ENCODE measurements at regions not wholly inside any gene's neighbourhood (a gene's known extent, or its start where the extent isn't known, plus 50 kb on each side); places are given as distances from the start of the nearest gene placed in this dataset.

DNA sequence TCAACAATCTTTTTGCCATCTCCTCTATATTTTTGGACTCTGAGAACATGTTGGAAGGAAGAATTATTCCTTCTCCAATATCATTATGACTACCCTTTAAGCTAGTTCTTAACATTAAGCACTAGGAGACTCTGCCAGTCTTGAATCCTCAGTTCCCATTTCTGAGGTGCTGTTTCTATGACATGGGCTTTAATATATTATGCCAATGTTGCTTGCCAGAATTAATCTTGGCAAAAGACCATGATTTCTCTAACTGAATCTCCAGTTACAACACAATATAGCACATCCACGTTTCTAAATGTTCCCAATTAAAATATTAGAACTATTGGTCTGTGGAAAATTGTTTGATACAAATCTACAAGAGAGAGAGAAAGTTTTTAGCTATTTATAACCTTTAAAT, 250.0 kb downstream of the HGF start:
- no peak overlapping the region for H3K4me3 ChIP-seq
- no peak for TF ChIP-seq EP300 (IDR thresholded peaks at IDR 0.05)
- TF ChIP-seq, protein P1, sequence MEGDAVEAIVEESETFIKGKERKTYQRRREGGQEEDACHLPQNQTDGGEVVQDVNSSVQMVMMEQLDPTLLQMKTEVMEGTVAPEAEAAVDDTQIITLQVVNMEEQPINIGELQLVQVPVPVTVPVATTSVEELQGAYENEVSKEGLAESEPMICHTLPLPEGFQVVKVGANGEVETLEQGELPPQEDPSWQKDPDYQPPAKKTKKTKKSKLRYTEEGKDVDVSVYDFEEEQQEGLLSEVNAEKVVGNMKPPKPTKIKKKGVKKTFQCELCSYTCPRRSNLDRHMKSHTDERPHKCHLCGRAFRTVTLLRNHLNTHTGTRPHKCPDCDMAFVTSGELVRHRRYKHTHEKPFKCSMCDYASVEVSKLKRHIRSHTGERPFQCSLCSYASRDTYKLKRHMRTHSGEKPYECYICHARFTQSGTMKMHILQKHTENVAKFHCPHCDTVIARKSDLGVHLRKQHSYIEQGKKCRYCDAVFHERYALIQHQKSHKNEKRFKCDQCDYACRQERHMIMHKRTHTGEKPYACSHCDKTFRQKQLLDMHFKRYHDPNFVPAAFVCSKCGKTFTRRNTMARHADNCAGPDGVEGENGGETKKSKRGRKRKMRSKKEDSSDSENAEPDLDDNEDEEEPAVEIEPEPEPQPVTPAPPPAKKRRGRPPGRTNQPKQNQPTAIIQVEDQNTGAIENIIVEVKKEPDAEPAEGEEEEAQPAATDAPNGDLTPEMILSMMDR (IDR thresholded peaks at IDR 0.05) = no peak
- intact Hi-C loops (cut with DNase I) = no loop called here
- no peaks in the 10 kb centered on the region for H3K36me3 ChIP-seq
- 18% methylated on average over 1 of the region's 1 CpG for WGBS
- H3K27ac ChIP-seq (replicated peaks in 1 of 4) = no peak overlapping the region
- H3K9me3 ChIP-seq = no peaks in the 10 kb centered on the region
- no peak for DNase-seq (ENCODE audit: extremely low spot score)
- no peaks in the 10 kb centered on the region for H3K27me3 ChIP-seq
- peaks cover 0 to 9% (median 4%) of the 10 kb centered on the region in 4 donors for H3K4me1 ChIP-seq

- H3K36me3 ChIP-seq = no peaks in the 10 kb centered on the region
- no peak for DNase-seq (ENCODE audit: extremely low spot score)
- H3K27ac ChIP-seq (replicated peaks in 1 of 4) = no peak overlapping the region
- H3K27me3 ChIP-seq = no peaks in the 10 kb centered on the region
- no peaks in the 10 kb centered on the region for H3K9me3 ChIP-seq
- peaks cover 0 to 14% (median 6%) of the 10 kb centered on the region in 4 donors for H3K4me1 ChIP-seq
- intact Hi-C loops (cut with DNase I) = no loop called here
- TF ChIP-seq, protein P1 (IDR thresholded peaks at IDR 0.05) = no peak
- TF ChIP-seq POLR2A (IDR thresholded peaks at IDR 0.05; ENCODE audit: low read depth) (no peak), EP300 (IDR thresholded peaks at IDR 0.05) (no peak), POLR2AphosphoS5 (IDR thresholded peaks at IDR 0.05) (no peak)
- H3K4me3 ChIP-seq = no peak overlapping the region
Observed at GRCh38 chr7:81516898-81517297, 252.9 kb downstream of the HGF start.

- WGBS = 42% methylated on average over 1 of the region's 1 CpG
- H3K27ac ChIP-seq (replicated peaks in 1 of 4) = no peak overlapping the region
- TF ChIP-seq POLR2A (IDR thresholded peaks at IDR 0.05; ENCODE audit: low read depth) (no peak), POLR2AphosphoS5 (IDR thresholded peaks at IDR 0.05) (no peak), EP300 (IDR thresholded peaks at IDR 0.05) (no peak)
- TF ChIP-seq, protein P1 (IDR thresholded peaks at IDR 0.05) = no peak
Observed at GRCh38 chr7:81515009-81515408, 254.8 kb downstream of the HGF start.

GRCh38 chr7:81514546-81514945, 255.3 kb downstream of the HGF start:
- H3K4me3 ChIP-seq = no peak overlapping the region
- intact Hi-C loops (cut with DNase I) = no loop called here
- 56% methylated on average over 3 of the region's 3 CpGs for WGBS
- TF ChIP-seq POLR2A (IDR thresholded peaks at IDR 0.05; ENCODE audit: low read depth) = no peak
- TF ChIP-seq, protein P1 (IDR thresholded peaks at IDR 0.05) = no peak
- TF ChIP-seq POLR2AphosphoS5 (IDR thresholded peaks at IDR 0.05) = no peak
- no peak for TF ChIP-seq EP300 (IDR thresholded peaks at IDR 0.05)
- H3K36me3 ChIP-seq = no peaks in the 10 kb centered on the region
- H3K27ac ChIP-seq (replicated peaks in 1 of 4) = no peak overlapping the region
- peaks cover 0 to 10% (median 3%) of the 10 kb centered on the region in 4 donors for H3K4me1 ChIP-seq
- no peaks in the 10 kb centered on the region for H3K9me3 ChIP-seq
- no peaks in the 10 kb centered on the region for H3K27me3 ChIP-seq
- no peak for DNase-seq (ENCODE audit: extremely low spot score)

More at GRCh38 chr7:81515009-81515408, 254.8 kb downstream of the HGF start:
- Histone ChIP-seq H3K9me3 (no peaks in the 10 kb centered on the region), H3K27me3 (no peaks in the 10 kb centered on the region), H3K4me3 (no peak overlapping the region), H3K4me1 (peaks cover 0 to 14% (median 5%) of the 10 kb centered on the region in 4 donors), H3K36me3 (no peaks in the 10 kb centered on the region)
- intact Hi-C loops (cut with DNase I) = no loop called here
- DNase-seq (ENCODE audit: extremely low spot score) = no peak

GRCh38 chr7:81510122-81510521, 259.7 kb downstream of the HGF start:
- Histone ChIP-seq H3K36me3 (no peaks in the 10 kb centered on the region), H3K27ac (replicated peaks in 1 of 4) (no peak overlapping the region), H3K4me3 (no peak overlapping the region), H3K9me3 (no peaks in the 10 kb centered on the region), H3K27me3 (no peaks in the 10 kb centered on the region), H3K4me1 (peaks cover 0 to 7% (median 3%) of the 10 kb centered on the region in 4 donors)
- DNase-seq (ENCODE audit: extremely low spot score) = no peak
- intact Hi-C loops (cut with DNase I) = no loop called here
- WGBS = 87% methylated on average over 7 of the region's 10 CpGs
- TF ChIP-seq EP300 (IDR thresholded peaks at IDR 0.05) (no peak), POLR2A (IDR thresholded peaks at IDR 0.05; ENCODE audit: low read depth) (no peak), POLR2AphosphoS5 (IDR thresholded peaks at IDR 0.05) (no peak)
- TF ChIP-seq, protein P1 (IDR thresholded peaks at IDR 0.05) = no peak

Data from esophagus muscularis mucosa (tissue), 4 donors.